ENCODE measurements at regions not wholly inside any gene's neighbourhood (a gene's known extent, or its start where the extent isn't known, plus 50 kb on each side); places are given as distances from the start of the nearest gene placed in this dataset.

GRCh38 chr5:106324356-106324755, 1346.4 kb downstream of the EFNA5 start:
- H3K27ac ChIP-seq (ENCODE audit: low read depth, low read length) = no peak overlapping the region
- H3K4me3 ChIP-seq (ENCODE audit: low read length) = no peak overlapping the region
- no peak overlapping the region for H4K5ac ChIP-seq (ENCODE audit: low read length)
- no peak overlapping the region for H3K4ac ChIP-seq (ENCODE audit: low read depth, low read length)
- no peak overlapping the region for H3K4me2 ChIP-seq (ENCODE audit: low read length)
- no peak overlapping the region for H3K23ac ChIP-seq (ENCODE audit: low read length)
- WGBS (ENCODE audit: extremely low coverage, insufficient coverage, low lambda C conversion rate) = no CpG with 5 or more reads among the region's 2 CpGs
- H3K79me1 ChIP-seq (ENCODE audit: low read length) = no peaks in the 10 kb centered on the region
- no peaks in the 10 kb centered on the region for H3K4me1 ChIP-seq (ENCODE audit: control insufficient read depth, low read depth, low read length)
- H3K9ac ChIP-seq (ENCODE audit: low read length) = no peak overlapping the region
- no peak overlapping the region for H3K18ac ChIP-seq (ENCODE audit: low read length)
- no peak for DNase-seq
- no peak overlapping the region for H2BK5ac ChIP-seq (ENCODE audit: low read length)
- H4K8ac ChIP-seq (ENCODE audit: low read depth, low read length) = no peak overlapping the region
- H3K27me3 ChIP-seq (ENCODE audit: insufficient read depth, low read length, poor library complexity) = no peaks in the 10 kb centered on the region
- no peak overlapping the region for H2BK120ac ChIP-seq (ENCODE audit: low read depth, low read length)
- no peak overlapping the region for H2AK5ac ChIP-seq (ENCODE audit: low read length)
- no peaks in the 10 kb centered on the region for H3K36me3 ChIP-seq (ENCODE audit: control insufficient read depth, insufficient read depth, low read length)
- no peak overlapping the region for H3K56ac ChIP-seq (ENCODE audit: low read length)
- H2BK15ac ChIP-seq (replicated peaks; ENCODE audit: low read depth) = no peak overlapping the region
- H3K79me2 ChIP-seq (ENCODE audit: control insufficient read depth, insufficient read depth, low read length) = no peaks in the 10 kb centered on the region

- Histone ChIP-seq H3K79me1 (ENCODE audit: low read length) (no peaks in the 10 kb centered on the region), H3K4me1 (ENCODE audit: control insufficient read depth, low read depth, low read length) (no peaks in the 10 kb centered on the region), H3K4me3 (ENCODE audit: low read length) (no peak overlapping the region), H2BK5ac (ENCODE audit: low read length) (no peak overlapping the region), H2BK15ac (replicated peaks; ENCODE audit: low read depth) (no peak overlapping the region), H3K4ac (ENCODE audit: low read depth, low read length) (no peak overlapping the region), H3K56ac (ENCODE audit: low read length) (no peak overlapping the region), H4K5ac (ENCODE audit: low read length) (no peak overlapping the region), H3K36me3 (ENCODE audit: control insufficient read depth, insufficient read depth, low read length) (no peaks in the 10 kb centered on the region), H2BK120ac (ENCODE audit: low read depth, low read length) (no peak overlapping the region), H3K23ac (ENCODE audit: low read length) (no peak overlapping the region), H3K4me2 (ENCODE audit: low read length) (no peak overlapping the region), H3K27me3 (ENCODE audit: insufficient read depth, low read length, poor library complexity) (no peaks in the 10 kb centered on the region), H3K18ac (ENCODE audit: low read length) (no peak overlapping the region), H2AK5ac (ENCODE audit: low read length) (no peak overlapping the region), H3K27ac (ENCODE audit: low read depth, low read length) (no peak overlapping the region), H3K79me2 (ENCODE audit: control insufficient read depth, insufficient read depth, low read length) (no peaks in the 10 kb centered on the region), H3K9ac (ENCODE audit: low read length) (no peak overlapping the region), H4K8ac (ENCODE audit: low read depth, low read length) (no peak overlapping the region)
- DNase-seq = peak; percentile 44
- WGBS (ENCODE audit: extremely low coverage, insufficient coverage, low lambda C conversion rate) = no CpG with 5 or more reads among the region's 6 CpGs
Measured at GRCh38 chr5:106321242-106321641, 1349.5 kb downstream of the EFNA5 start.

GRCh38 chr5:106314221-106314824, 1356.4 kb downstream of the EFNA5 start:
- Histone ChIP-seq H2BK5ac (ENCODE audit: low read length) (no peak overlapping the region), H3K18ac (ENCODE audit: low read length) (no peak overlapping the region), H2AK5ac (ENCODE audit: low read length) (no peak overlapping the region), H4K5ac (ENCODE audit: low read length) (no peak overlapping the region), H4K8ac (ENCODE audit: low read depth, low read length) (no peak overlapping the region), H3K23ac (ENCODE audit: low read length) (no peak overlapping the region), H2BK120ac (ENCODE audit: low read depth, low read length) (no peak overlapping the region), H3K79me2 (ENCODE audit: control insufficient read depth, insufficient read depth, low read length) (no peaks in the 10 kb centered on the region), H3K4me1 (ENCODE audit: control insufficient read depth, low read depth, low read length) (no peaks in the 10 kb centered on the region), H3K4me2 (ENCODE audit: low read length) (no peak overlapping the region), H3K27me3 (ENCODE audit: insufficient read depth, low read length, poor library complexity) (no peaks in the 10 kb centered on the region), H2BK15ac (replicated peaks; ENCODE audit: low read depth) (no peak overlapping the region), H3K9ac (ENCODE audit: low read length) (no peak overlapping the region), H3K36me3 (ENCODE audit: control insufficient read depth, insufficient read depth, low read length) (no peaks in the 10 kb centered on the region), H3K27ac (ENCODE audit: low read depth, low read length) (no peak overlapping the region), H3K56ac (ENCODE audit: low read length) (no peak overlapping the region), H3K4me3 (ENCODE audit: low read length) (no peak overlapping the region), H3K79me1 (ENCODE audit: low read length) (no peaks in the 10 kb centered on the region), H3K4ac (ENCODE audit: low read depth, low read length) (no peak overlapping the region)
- DNase-seq = no peak
- WGBS (ENCODE audit: extremely low coverage, insufficient coverage, low lambda C conversion rate) = no CpG with 5 or more reads among the region's 2 CpGs

- no peak for DNase-seq
- no peak overlapping the region for H4K8ac ChIP-seq (ENCODE audit: low read depth, low read length)
- no peaks in the 10 kb centered on the region for H3K36me3 ChIP-seq (ENCODE audit: control insufficient read depth, insufficient read depth, low read length)
- no peak overlapping the region for H3K9ac ChIP-seq (ENCODE audit: low read length)
- H3K4me2 ChIP-seq (ENCODE audit: low read length) = no peak overlapping the region
- H4K5ac ChIP-seq (ENCODE audit: low read length) = no peak overlapping the region
- H3K4ac ChIP-seq (ENCODE audit: low read depth, low read length) = no peak overlapping the region
- no peak overlapping the region for H2BK15ac ChIP-seq (replicated peaks; ENCODE audit: low read depth)
- no peaks in the 10 kb centered on the region for H3K4me1 ChIP-seq (ENCODE audit: control insufficient read depth, low read depth, low read length)
- H3K23ac ChIP-seq (ENCODE audit: low read length) = no peak overlapping the region
- H3K27ac ChIP-seq (ENCODE audit: low read depth, low read length) = no peak overlapping the region
- H3K27me3 ChIP-seq (ENCODE audit: insufficient read depth, low read length, poor library complexity) = no peaks in the 10 kb centered on the region
- no peak overlapping the region for H3K4me3 ChIP-seq (ENCODE audit: low read length)
- H2AK5ac ChIP-seq (ENCODE audit: low read length) = no peak overlapping the region
- H3K79me2 ChIP-seq (ENCODE audit: control insufficient read depth, insufficient read depth, low read length) = no peaks in the 10 kb centered on the region
- H2BK5ac ChIP-seq (ENCODE audit: low read length) = no peak overlapping the region
- no peaks in the 10 kb centered on the region for H3K79me1 ChIP-seq (ENCODE audit: low read length)
- H2BK120ac ChIP-seq (ENCODE audit: low read depth, low read length) = no peak overlapping the region
- no peak overlapping the region for H3K18ac ChIP-seq (ENCODE audit: low read length)
- no peak overlapping the region for H3K56ac ChIP-seq (ENCODE audit: low read length)
Measured at GRCh38 chr5:106312360-106312759, 1358.4 kb downstream of the EFNA5 start.

- H3K27me3 ChIP-seq (ENCODE audit: insufficient read depth, low read length, poor library complexity) = no peaks in the 10 kb centered on the region
- H3K27ac ChIP-seq (ENCODE audit: low read depth, low read length) = no peak overlapping the region
- no peak overlapping the region for H3K23ac ChIP-seq (ENCODE audit: low read length)
- no peak for DNase-seq
- H3K4ac ChIP-seq (ENCODE audit: low read depth, low read length) = no peak overlapping the region
- H3K4me2 ChIP-seq (ENCODE audit: low read length) = no peak overlapping the region
- no peak overlapping the region for H4K5ac ChIP-seq (ENCODE audit: low read length)
- no peak overlapping the region for H4K8ac ChIP-seq (ENCODE audit: low read depth, low read length)
- no peak overlapping the region for H2BK15ac ChIP-seq (replicated peaks; ENCODE audit: low read depth)
- no peak overlapping the region for H2BK120ac ChIP-seq (ENCODE audit: low read depth, low read length)
- H3K56ac ChIP-seq (ENCODE audit: low read length) = no peak overlapping the region
- H3K79me2 ChIP-seq (ENCODE audit: control insufficient read depth, insufficient read depth, low read length) = no peaks in the 10 kb centered on the region
- no peaks in the 10 kb centered on the region for H3K79me1 ChIP-seq (ENCODE audit: low read length)
- H3K18ac ChIP-seq (ENCODE audit: low read length) = no peak overlapping the region
- WGBS (ENCODE audit: extremely low coverage, insufficient coverage, low lambda C conversion rate) = no CpG with 5 or more reads among the region's 2 CpGs
- no peak overlapping the region for H3K9ac ChIP-seq (ENCODE audit: low read length)
- no peaks in the 10 kb centered on the region for H3K36me3 ChIP-seq (ENCODE audit: control insufficient read depth, insufficient read depth, low read length)
- no peak overlapping the region for H2BK5ac ChIP-seq (ENCODE audit: low read length)
- no peaks in the 10 kb centered on the region for H3K4me1 ChIP-seq (ENCODE audit: control insufficient read depth, low read depth, low read length)
- H3K4me3 ChIP-seq (ENCODE audit: low read length) = no peak overlapping the region
- H2AK5ac ChIP-seq (ENCODE audit: low read length) = no peak overlapping the region
Measured at GRCh38 chr5:106311230-106311915, 1359.4 kb downstream of the EFNA5 start.

GRCh38 chr5:106307265-106307664, 1363.5 kb downstream of the EFNA5 start:
- Histone ChIP-seq H2BK15ac (replicated peaks; ENCODE audit: low read depth) (no peak overlapping the region), H3K79me2 (ENCODE audit: control insufficient read depth, insufficient read depth, low read length) (no peaks in the 10 kb centered on the region), H4K8ac (ENCODE audit: low read depth, low read length) (no peak overlapping the region), H2BK120ac (ENCODE audit: low read depth, low read length) (no peak overlapping the region), H3K79me1 (ENCODE audit: low read length) (no peaks in the 10 kb centered on the region), H3K56ac (ENCODE audit: low read length) (no peak overlapping the region), H3K36me3 (ENCODE audit: control insufficient read depth, insufficient read depth, low read length) (no peaks in the 10 kb centered on the region), H2BK5ac (ENCODE audit: low read length) (no peak overlapping the region), H3K4me1 (ENCODE audit: control insufficient read depth, low read depth, low read length) (no peaks in the 10 kb centered on the region), H3K27me3 (ENCODE audit: insufficient read depth, low read length, poor library complexity) (no peaks in the 10 kb centered on the region), H2AK5ac (ENCODE audit: low read length) (no peak overlapping the region), H3K4me2 (ENCODE audit: low read length) (no peak overlapping the region), H3K4me3 (ENCODE audit: low read length) (no peak overlapping the region), H3K9ac (ENCODE audit: low read length) (no peak overlapping the region), H3K4ac (ENCODE audit: low read depth, low read length) (no peak overlapping the region), H3K27ac (ENCODE audit: low read depth, low read length) (no peak overlapping the region), H3K23ac (ENCODE audit: low read length) (no peak overlapping the region), H4K5ac (ENCODE audit: low read length) (no peak overlapping the region), H3K18ac (ENCODE audit: low read length) (no peak overlapping the region)
- no peak for DNase-seq
- WGBS (ENCODE audit: extremely low coverage, insufficient coverage, low lambda C conversion rate) = no CpG with 5 or more reads among the region's 5 CpGs
